ENCODE measurements at regions not wholly inside any gene's neighbourhood (a gene's known extent, or its start where the extent isn't known, plus 50 kb on each side); places are given as distances from the start of the nearest gene placed in this dataset.
A peak's percentile ranks its signal among the peaks of the same experiment; 100 is the strongest.

- TF ChIP-seq POLR2A (IDR thresholded peaks at IDR 0.05) = no peak
- TF ChIP-seq, protein P1, sequence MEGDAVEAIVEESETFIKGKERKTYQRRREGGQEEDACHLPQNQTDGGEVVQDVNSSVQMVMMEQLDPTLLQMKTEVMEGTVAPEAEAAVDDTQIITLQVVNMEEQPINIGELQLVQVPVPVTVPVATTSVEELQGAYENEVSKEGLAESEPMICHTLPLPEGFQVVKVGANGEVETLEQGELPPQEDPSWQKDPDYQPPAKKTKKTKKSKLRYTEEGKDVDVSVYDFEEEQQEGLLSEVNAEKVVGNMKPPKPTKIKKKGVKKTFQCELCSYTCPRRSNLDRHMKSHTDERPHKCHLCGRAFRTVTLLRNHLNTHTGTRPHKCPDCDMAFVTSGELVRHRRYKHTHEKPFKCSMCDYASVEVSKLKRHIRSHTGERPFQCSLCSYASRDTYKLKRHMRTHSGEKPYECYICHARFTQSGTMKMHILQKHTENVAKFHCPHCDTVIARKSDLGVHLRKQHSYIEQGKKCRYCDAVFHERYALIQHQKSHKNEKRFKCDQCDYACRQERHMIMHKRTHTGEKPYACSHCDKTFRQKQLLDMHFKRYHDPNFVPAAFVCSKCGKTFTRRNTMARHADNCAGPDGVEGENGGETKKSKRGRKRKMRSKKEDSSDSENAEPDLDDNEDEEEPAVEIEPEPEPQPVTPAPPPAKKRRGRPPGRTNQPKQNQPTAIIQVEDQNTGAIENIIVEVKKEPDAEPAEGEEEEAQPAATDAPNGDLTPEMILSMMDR (IDR thresholded peaks at IDR 0.05) = no peak
- ATAC-seq = no peak
Measured at GRCh38 chr12:68450947-68451260, 118.7 kb upstream of the MDM1 start.

DNA sequence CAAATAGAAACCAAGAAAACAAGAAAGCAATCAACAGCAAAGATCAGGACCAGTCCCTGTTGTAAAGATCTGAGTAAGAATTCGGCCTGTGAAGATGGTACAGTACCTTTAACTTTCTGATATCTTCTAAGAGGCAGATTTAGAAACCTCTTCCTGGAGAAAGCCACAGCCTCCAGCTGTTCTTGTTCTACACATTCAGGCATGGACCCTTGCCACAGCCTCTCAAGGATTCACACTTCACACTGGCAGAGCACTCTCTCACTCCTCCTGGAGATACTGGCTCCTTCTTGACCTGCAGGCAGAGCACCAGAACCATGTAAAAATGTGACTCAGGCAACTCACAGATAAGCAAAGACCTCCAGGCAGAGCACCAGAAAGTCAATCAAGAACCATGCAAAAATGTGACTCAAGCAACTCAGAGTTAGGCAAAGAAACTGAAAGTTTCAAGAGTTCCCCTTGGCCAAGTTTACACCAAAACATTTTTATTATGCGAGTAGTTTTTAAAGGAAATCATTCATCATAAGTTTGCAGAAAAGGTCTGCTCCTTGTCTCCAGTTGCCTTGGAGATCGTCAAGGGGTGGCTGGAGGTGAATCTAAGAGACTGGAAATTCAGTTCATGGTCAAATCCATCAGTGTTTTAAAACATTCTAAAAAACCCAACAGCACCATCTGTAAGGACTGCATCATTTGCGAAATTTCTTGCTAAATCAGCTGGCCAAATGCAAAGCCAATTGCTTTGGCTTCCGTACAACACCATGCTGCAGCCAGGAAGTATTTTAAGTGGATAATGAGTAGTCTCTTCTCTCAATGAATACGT lies 119.3 kb upstream of the MDM1 start:
- intact Hi-C loops (cut with DNase I) = no loop called here
- TF ChIP-seq, protein P1 (IDR thresholded peaks at IDR 0.05) = no peak
- no peak for TF ChIP-seq POLR2A (IDR thresholded peaks at IDR 0.05)
- peak in 3 of 4 donors; percentile 13 to 32 (median 15) for DNase-seq
- no peaks in the 10 kb centered on the region for H3K9me3 ChIP-seq
- H3K27ac ChIP-seq = no peak overlapping the region
- peak; percentile 30 for ATAC-seq
- H3K4me1 ChIP-seq = peaks cover 5% of the 10 kb centered on the region
- H3K36me3 ChIP-seq (replicated peaks in 1 of 2; ENCODE audit: insufficient read depth in 1 of 2, low read depth in 2 of 2) = no peaks in the 10 kb centered on the region
- no peak overlapping the region for H3K4me3 ChIP-seq
- WGBS, 2 donors = 30 to 42% methylated on average over 6 of the region's 6 CpGs
- no peaks in the 10 kb centered on the region for H3K27me3 ChIP-seq

More at GRCh38 chr12:68450947-68451260, 118.7 kb upstream of the MDM1 start:
- Histone ChIP-seq H3K27ac (no peak overlapping the region), H3K9me3 (no peaks in the 10 kb centered on the region), H3K27me3 (no peaks in the 10 kb centered on the region), H3K4me3 (no peak overlapping the region), H3K4me1 (peaks cover 5% of the 10 kb centered on the region), H3K36me3 (replicated peaks in 1 of 2; ENCODE audit: insufficient read depth in 1 of 2, low read depth in 2 of 2) (no peaks in the 10 kb centered on the region)
- WGBS, 2 donors = 47 to 74% methylated on average over 3 of the region's 3 CpGs
- intact Hi-C loops (cut with DNase I) = no loop called here
- no peak for DNase-seq

DNA sequence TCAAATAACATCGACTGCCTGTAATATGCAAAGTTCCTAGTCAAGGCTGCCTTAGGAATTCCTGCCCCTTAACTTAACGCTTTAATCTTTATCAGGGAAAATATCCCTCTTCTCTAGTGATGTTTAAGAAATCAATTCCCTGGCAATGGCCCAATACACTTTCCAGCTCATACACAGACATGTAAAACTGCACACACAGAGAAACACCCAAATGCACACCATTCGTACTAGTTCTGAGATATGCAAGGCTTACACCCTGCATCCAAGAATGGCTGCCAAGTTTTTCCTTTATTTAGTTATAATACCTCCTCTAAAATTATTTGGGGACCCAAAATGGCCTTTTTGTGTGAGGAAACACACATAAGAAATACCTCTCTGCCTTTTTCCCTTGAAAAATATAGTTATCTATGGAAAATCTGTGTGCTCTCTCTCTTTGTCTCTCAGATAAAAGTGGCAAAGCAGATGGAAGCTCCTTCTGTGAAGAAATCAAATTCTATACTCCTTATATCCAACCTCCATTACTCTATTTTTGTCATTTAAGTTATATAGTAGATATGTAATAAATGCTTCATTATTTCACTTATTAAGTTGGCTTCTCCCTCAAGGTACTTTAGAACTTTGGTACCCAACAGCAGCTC lies 120.0 kb upstream of the MDM1 start:
- WGBS, 2 donors = 15 to 17% methylated on average over 3 of the region's 3 CpGs
- Histone ChIP-seq H3K9me3 (no peaks in the 10 kb centered on the region), H3K4me1 (peaks cover 5% of the 10 kb centered on the region), H3K27ac (no peak overlapping the region), H3K36me3 (replicated peaks in 1 of 2; ENCODE audit: insufficient read depth in 1 of 2, low read depth in 2 of 2) (no peaks in the 10 kb centered on the region), H3K27me3 (no peaks in the 10 kb centered on the region), H3K4me3 (no peak overlapping the region)
- intact Hi-C loops (cut with DNase I) = no loop called here
- DNase-seq (no peak), ATAC-seq (no peak)
- TF ChIP-seq POLR2A (IDR thresholded peaks at IDR 0.05) = no peak
- TF ChIP-seq, protein P1 (IDR thresholded peaks at IDR 0.05) = no peak

GRCh38 chr12:68453278-68453677 lies 121.1 kb upstream of the MDM1 start:
- Histone ChIP-seq H3K9me3 (no peaks in the 10 kb centered on the region), H3K27ac (no peak overlapping the region), H3K27me3 (no peaks in the 10 kb centered on the region), H3K4me1 (peaks cover 5% of the 10 kb centered on the region), H3K36me3 (replicated peaks in 1 of 2; ENCODE audit: insufficient read depth in 1 of 2, low read depth in 2 of 2) (no peaks in the 10 kb centered on the region), H3K4me3 (no peak overlapping the region)
- DNase-seq (no peak), ATAC-seq (no peak)
- intact Hi-C loops (cut with DNase I) = no loop called here
- WGBS, 2 donors = 69 to 73% methylated on average over 3 of the region's 3 CpGs
- TF ChIP-seq, protein P1 (IDR thresholded peaks at IDR 0.05) = no peak
- TF ChIP-seq POLR2A (IDR thresholded peaks at IDR 0.05) = no peak

Data from body of pancreas (tissue), 4 donors.